ENCODE measurements at regions not wholly inside any gene's neighbourhood (a gene's known extent, or its start where the extent isn't known, plus 50 kb on each side); places are given as distances from the start of the nearest gene placed in this dataset.

- no peak for TF ChIP-seq CTCF (IDR thresholded peaks at IDR 0.05; ENCODE audit: poor library complexity, severe bottlenecking)
- TF ChIP-seq TAF1 (IDR thresholded peaks at IDR 0.05; ENCODE audit: low read depth), result no peak
Observed at GRCh38 chr15:62732078-62732477, 310.5 kb upstream of the TPM1 start.
